NAMALWA (cell line): ENCODE measurements at regions not wholly inside any gene's neighbourhood (a gene's known extent, or its start where the extent isn't known, plus 50 kb on each side); places are given as distances from the start of the nearest gene placed in this dataset.

Experiments used
- DNase-seq: peaks from one replicate; pipeline ENCODE4 v3.0.0-alpha.2; 2015; ENCODE audit warnings: low spot score

- DNase-seq, result no peak
Observed at GRCh38 chr2:219901155-219901554, 273.7 kb downstream of the SLC4A3 start.

GRCh38 chr2:219902891-219903552, 275.6 kb downstream of the SLC4A3 start:
- DNase-seq, result no peak

GRCh38 chr2:219905640-219906039, 278.2 kb downstream of the SLC4A3 start:
- no peak for DNase-seq

- DNase-seq, result no peak
Observed at GRCh38 chr2:219906114-219907010, 278.9 kb downstream of the SLC4A3 start.

DNA sequence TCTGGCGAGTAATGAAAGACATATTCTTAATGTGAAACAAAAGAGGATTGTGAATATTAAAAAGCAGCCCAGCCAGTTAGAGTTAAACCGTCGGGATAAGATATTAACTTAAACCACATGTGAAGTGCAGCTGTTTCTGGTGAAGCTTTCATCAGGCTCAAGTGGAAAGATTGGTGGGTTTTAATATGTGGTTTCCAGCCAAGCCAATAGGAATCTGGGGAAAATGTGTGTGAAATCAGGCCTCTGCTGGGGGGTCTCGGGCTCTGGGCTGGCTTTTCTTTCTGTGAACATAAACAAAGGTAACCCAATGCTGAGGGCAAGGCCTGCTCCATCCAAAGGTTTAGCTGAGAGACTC, 279.6 kb downstream of the SLC4A3 start:
- no peak for DNase-seq

GRCh38 chr2:219908538-219908937, 281.1 kb downstream of the SLC4A3 start:
- DNase-seq, result no peak

- DNase-seq, result no peak
Observed at GRCh38 chr2:219911541-219911940, 284.1 kb downstream of the SLC4A3 start.

DNA sequence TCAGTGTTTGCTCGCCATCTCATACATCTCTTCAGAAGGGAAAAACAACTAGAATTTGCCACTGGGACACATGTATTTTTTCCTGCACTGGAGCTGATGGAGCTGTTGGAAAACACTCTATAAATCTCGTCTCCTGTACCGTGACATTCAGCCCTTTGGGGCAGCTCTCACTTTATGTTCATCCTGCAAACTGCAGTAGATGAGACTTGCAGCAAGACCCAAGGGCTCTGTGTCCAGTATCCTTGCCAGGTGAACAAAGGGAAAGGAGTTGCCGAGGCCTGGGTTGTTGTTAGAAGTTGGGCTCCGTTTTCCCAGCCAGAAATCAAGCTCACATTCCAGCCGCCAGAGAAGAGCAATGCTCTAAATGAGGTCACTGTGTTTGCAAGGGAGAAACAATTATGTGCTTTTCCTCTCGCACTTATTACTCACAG, 285.1 kb downstream of the SLC4A3 start:
- no peak for DNase-seq

DNA sequence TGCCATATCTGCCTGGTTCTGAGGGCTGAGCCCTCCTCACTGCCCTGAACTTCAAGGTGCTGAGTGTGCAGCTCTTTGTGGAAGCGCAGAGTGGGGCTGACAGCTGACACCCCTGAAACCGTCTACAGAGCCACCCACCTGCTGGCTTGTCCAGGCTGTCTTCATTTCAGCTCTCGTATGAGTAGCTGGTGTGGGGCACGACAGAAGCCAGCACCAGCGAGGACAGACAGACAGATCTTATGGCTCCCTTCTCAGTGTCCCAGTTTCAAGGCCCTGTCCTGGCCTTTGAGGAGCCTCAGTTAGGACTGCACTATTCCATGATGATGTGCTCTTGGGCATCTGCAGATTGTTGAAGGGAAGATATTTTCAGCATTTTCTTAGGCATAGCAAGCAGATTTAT, 287.1 kb downstream of the SLC4A3 start:
- DNase-seq, result no peak

- no peak for DNase-seq
Observed at GRCh38 chr2:219916281-219916680, 288.9 kb downstream of the SLC4A3 start.

DNA sequence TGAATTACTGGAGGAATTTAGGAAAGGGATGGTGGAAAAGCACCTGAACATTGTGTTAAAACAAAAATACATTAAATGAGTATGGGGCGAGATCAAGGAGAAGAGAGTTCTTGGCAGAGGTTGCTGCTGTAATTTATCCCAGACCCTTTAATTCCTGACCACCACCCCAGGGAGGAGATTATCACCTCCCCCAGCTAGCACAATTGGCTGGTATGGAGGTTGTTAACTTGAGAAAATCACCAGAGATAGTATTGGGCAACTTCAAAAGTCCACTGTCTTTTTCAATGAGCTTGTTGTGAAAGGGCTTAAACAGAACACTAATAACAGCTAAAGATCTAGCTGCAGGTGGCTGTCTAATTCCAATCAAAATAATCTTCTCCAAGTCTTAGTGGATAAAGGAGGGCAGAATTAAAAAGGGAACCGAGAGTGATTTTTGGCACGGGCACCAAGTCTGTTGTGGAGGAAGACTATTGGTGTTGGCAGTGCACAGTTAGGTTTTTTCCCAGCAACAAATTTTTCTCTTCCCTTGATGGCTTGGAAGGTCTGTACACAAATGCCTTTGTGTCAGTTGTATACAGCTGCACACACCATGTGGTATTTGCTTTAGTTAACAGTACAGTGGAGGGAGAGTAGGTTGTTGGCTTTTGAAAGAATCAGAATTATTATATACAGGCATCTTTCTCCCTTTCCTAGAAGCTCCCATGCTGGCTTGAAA, 289.5 kb downstream of the SLC4A3 start:
- DNase-seq, result no peak

GRCh38 chr2:219918254-219918653, 290.8 kb downstream of the SLC4A3 start:
- DNase-seq, result no peak

DNA sequence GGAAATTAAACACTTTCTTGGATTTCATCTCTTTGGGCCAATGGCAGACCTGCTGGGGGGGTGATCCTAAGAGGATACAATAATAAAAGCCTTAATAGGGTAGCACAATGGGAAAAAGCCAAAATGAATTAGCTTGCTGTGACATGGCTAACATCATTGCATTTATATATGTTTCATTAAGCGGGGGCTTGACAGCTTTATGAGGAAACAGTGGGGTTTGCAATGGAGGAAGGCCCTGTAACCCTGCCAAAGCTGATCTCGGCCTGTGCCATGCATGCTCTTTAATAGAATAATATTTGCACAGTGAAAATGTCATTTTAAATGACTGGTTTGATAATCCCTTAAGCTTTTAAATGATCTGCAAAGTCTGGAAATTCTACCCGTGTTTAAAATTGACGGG, 291.5 kb downstream of the SLC4A3 start:
- DNase-seq, result no peak

- DNase-seq, result no peak
Observed at GRCh38 chr2:219919506-219919905, 292.1 kb downstream of the SLC4A3 start.

DNA sequence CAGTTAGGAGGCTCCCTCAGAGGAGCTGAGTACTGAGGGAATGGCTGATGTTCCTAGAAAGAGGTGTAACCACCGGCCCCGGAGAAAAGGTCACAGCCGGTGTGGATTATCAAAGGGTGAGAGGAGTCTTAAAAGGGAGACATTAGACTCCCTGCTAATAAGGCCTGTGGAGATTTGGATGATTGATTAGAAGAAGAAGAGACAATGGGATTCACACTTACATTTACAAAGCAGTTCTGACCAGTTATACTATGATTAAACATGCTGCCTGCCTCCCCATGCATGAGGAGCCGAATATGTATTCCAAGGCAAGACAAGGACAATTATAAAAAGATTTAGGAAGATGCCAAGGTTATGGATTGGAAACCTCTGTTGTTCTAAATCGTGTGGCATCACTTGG, 302.4 kb downstream of the SLC4A3 start:
- DNase-seq, result no peak

DNA sequence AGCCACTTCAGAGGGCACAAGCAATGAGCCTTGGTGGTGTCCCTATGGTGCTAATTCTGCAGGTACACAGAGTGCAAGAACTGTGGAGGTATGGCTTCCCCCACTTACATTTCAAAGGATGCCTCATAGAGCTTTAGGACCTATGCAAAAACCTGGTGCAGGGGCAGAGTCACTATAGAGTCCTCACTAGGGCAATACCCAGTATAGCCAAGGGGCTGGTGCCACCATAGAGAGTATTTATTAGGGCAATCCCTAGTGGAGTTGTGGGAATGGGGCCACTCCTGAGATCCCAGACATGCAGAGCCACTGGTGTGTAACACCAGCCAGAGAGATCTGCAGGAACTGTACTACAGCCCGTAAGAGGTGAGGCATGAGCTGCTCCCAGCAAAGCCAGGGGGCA, 312.2 kb downstream of the SLC4A3 start:
- DNase-seq, result no peak

- DNase-seq, result no peak
Observed at GRCh38 chr2:219944866-219945265, 317.4 kb downstream of the SLC4A3 start.

- no peak for DNase-seq
Observed at GRCh38 chr2:219946021-219946420, 318.6 kb downstream of the SLC4A3 start.

DNA sequence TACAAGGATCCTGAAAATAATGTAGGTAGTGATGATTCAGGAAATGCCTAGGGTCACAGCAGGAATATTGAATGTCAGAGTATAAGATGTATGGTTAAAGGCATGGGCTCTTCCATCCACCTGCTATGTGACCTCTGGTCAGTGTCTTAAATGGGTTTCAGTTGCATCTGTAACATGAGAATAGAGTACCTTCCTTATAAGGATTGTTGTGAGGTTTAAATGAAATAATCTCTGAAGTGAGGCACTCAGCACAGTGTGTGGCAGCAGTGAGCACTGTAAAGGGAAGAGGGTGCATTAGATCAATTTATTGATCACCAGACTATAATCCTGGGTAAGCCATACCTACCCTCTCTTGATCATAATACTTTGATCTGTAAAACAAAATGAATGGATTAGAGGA, 319.1 kb downstream of the SLC4A3 start:
- DNase-seq, result no peak

DNA sequence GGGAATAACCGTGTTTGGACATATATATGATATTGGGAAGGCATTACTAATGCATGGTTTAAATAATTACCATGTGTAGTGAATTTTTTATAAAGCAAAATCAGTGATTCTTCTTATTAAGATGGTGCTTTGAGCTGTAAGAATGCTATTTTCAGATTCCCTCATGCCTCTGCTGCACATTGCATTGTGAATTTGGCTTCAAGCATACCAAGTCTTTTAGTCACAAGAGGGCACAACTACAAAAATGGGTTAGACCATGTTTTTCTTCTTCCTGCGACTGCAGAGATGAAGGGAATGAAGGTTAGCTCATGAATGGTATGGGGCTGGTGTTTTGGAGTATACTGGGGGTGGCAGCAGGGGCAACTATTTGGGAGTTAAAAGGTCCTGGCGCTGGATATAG, 320.1 kb downstream of the SLC4A3 start:
- DNase-seq, result no peak

DNA sequence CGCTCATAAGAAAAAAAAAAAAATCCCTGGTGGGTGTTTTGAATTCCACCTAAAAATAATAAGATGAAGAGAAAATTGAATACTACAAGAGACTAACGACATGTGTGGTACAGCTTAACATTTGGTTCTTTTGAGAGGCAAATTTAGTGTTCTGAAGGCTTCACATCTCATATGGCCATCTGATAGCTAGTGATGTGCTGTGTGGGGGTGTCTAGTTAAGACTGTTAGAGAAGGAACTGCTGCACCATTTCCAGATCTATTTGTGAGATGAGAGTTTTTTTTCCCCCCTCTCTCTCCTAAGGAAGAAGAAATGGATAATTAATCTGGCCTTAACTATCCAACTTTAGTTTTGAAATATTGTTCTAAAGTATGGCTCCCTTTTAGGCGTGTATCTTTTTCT, 321.6 kb downstream of the SLC4A3 start:
- DNase-seq, result no peak

GRCh38 chr2:219951099-219951498, 323.7 kb downstream of the SLC4A3 start:
- DNase-seq, result no peak

- no peak for DNase-seq
Observed at GRCh38 chr2:219954331-219954730, 326.9 kb downstream of the SLC4A3 start.
